Stimulated activated effector memory CD8-positive, alpha-beta T cell treated with anti-CD3 and anti-CD28 coated beads, Interleukin-12 subunit alpha, Interleukin-12 subunit beta, amount 100 ng/mL, for 72 hours (primary cell): ENCODE measurements at regions not wholly inside any gene's neighbourhood (a gene's known extent, or its start where the extent isn't known, plus 50 kb on each side); places are given as distances from the start of the nearest gene placed in this dataset.

ENCODE experiments used
- ATAC-seq: fragments of 150-1000 bp; cut with Tn5 transposase; 2 replicates; pipeline ENCODE4 v1.10.0; 2021
- DNase-seq, 2 donors: peaks; one replicate each; pipeline ENCODE4 v3.0.0; 2021 to 2022; ENCODE audit warnings: low spot score in 2 of 2
- H3K27ac Mint-ChIP-seq: one replicate; pipeline ENCODE4 v1.8.0; 2022; ENCODE audit warnings: mild to moderate bottlenecking, mixed read lengths
- H3K36me3 Mint-ChIP-seq: one replicate; pipeline ENCODE4 v1.8.0; 2022; ENCODE audit warnings: mild to moderate bottlenecking, mixed read lengths
- H3K4me1 Mint-ChIP-seq: one replicate; pipeline ENCODE4 v1.8.0; 2022; ENCODE audit warnings: mixed read lengths
- H3K4me3 Mint-ChIP-seq: one replicate; pipeline ENCODE4 v1.8.0; 2022; ENCODE audit warnings: mild to moderate bottlenecking, mixed read lengths
- H3K9me3 Mint-ChIP-seq: one replicate; pipeline ENCODE4 v1.8.0; 2022; ENCODE audit warnings: mixed read lengths

DNA sequence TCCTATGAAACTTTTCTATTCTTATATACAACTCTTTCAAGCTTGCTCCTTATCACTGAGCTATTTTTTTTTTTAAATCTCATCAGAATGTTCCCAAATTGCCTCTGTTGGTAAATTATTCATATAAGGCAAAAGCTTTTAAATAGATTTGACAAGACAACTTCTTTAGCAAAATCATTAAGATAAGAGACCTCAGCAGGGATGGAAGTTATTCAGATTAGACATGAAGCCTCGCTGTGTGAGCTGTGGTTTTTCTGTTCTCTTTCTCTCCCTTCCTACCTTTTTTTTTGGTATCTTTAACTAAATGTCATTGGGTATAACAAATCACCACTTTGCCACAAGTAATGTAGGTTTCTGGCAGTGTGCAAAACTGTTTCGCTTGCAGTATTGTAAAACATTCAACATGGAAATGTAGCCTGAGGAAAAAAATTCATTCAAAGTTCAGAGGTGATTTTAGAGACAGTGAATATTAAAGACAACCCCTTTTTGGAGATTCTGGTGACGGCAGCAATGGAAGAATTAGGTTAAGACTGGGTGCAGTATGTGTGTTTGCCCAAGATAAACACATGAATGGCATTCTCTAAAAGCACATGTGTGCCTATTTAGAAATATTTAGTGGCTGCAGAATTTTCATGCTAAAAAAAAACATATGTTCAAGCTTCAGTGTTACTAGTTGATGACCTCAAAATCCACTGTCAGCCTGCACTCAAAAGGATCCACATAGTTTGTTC, 467.1 kb downstream of the ZNF608 start:
- H3K27ac Mint-ChIP-seq, result no peak overlapping the region
- ATAC-seq (no peak), DNase-seq (no peak)
- peaks cover 8% of the 10 kb centered on the region for H3K9me3 Mint-ChIP-seq
- no peaks in the 10 kb centered on the region for H3K36me3 Mint-ChIP-seq
- H3K4me3 Mint-ChIP-seq, result no peak overlapping the region
- no peaks in the 10 kb centered on the region for H3K4me1 Mint-ChIP-seq

DNA sequence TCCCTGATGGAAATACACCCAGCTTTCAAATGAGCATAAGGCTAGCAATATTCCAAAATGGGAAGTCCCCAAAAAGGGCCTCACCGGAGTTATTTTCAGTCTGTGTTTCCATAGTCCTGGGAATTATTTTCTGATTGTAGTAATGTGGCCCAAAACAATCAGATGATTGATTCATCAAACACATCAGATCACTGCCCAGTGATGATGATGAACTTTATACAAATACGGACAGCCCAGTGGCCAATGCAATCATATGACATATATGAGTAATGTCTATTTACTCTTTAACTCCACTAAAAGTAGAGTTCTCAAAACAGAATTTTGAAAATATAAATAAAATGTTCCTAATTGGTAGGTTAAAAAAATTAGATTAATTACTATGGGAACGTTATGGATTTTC, 467.8 kb downstream of the ZNF608 start:
- H3K27ac Mint-ChIP-seq, result no peak overlapping the region
- DNase-seq, result no peak
- H3K9me3 Mint-ChIP-seq, result peaks cover 5% of the 10 kb centered on the region
- H3K4me3 Mint-ChIP-seq, result no peak overlapping the region
- H3K36me3 Mint-ChIP-seq, result no peaks in the 10 kb centered on the region
- ATAC-seq, result no peak
- H3K4me1 Mint-ChIP-seq, result no peaks in the 10 kb centered on the region

GRCh38 chr5:124277767-124278545, 468.5 kb downstream of the ZNF608 start:
- DNase-seq (no peak), ATAC-seq (no peak)
- peaks cover 2% of the 10 kb centered on the region for H3K9me3 Mint-ChIP-seq
- H3K27ac Mint-ChIP-seq, result no peak overlapping the region
- H3K4me3 Mint-ChIP-seq, result no peak overlapping the region
- no peaks in the 10 kb centered on the region for H3K36me3 Mint-ChIP-seq
- no peaks in the 10 kb centered on the region for H3K4me1 Mint-ChIP-seq

DNA sequence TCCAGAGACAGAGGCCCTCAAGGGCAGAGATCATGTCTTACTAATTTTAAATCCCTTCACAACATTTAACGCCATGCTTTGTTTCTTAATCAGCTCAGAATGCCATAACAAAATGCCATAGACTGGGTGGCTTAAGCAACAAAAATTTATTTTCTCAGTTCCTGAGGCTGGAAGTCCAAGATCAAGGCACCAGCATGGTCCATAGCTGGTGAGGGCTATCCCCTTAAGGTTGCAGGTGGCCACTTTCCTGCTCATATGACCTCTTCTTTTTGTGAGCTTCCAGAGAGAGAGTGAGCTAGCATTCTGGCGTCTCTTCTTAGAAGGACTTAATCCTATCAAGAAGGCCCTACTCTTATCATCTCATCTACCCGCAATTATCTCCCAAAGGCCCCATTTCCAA, 470.3 kb downstream of the ZNF608 start:
- no peak overlapping the region for H3K27ac Mint-ChIP-seq
- H3K4me3 Mint-ChIP-seq, result no peak overlapping the region
- no peak for ATAC-seq
- peaks cover 4% of the 10 kb centered on the region for H3K9me3 Mint-ChIP-seq
- H3K4me1 Mint-ChIP-seq, result no peaks in the 10 kb centered on the region
- no peak for DNase-seq
- H3K36me3 Mint-ChIP-seq, result no peaks in the 10 kb centered on the region

GRCh38 chr5:124274949-124275348, 471.5 kb downstream of the ZNF608 start:
- no peak for DNase-seq
- Mint-ChIP-seq H3K4me1 (no peaks in the 10 kb centered on the region), H3K4me3 (no peak overlapping the region), H3K27ac (no peak overlapping the region), H3K9me3 (peaks cover 4% of the 10 kb centered on the region), H3K36me3 (no peaks in the 10 kb centered on the region)
- ATAC-seq, result no peak

DNA sequence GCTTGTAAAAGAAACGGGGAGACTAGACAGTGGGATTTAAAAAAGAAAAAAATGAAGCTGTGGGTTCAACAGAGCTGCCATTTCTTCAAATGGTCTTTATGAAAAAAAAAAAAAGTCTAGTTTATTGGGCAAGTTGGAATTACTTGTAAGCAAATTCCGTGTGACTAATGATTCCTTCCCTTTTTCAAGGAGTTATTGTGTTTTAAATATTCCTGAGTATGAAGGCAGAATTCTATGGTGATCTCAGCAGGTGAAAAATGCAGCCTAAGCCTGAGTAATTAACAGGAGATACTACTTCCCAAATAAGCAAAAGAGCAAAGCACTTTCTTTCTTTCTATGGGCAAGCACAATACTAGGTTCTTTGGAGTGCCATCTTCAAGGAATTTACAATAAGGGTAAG, 481.9 kb downstream of the ZNF608 start:
- DNase-seq (no peak), ATAC-seq (no peak)
- no peak overlapping the region for H3K4me3 Mint-ChIP-seq
- H3K9me3 Mint-ChIP-seq, result peaks cover 6% of the 10 kb centered on the region
- no peaks in the 10 kb centered on the region for H3K4me1 Mint-ChIP-seq
- H3K27ac Mint-ChIP-seq, result no peak overlapping the region
- H3K36me3 Mint-ChIP-seq, result no peaks in the 10 kb centered on the region

DNA sequence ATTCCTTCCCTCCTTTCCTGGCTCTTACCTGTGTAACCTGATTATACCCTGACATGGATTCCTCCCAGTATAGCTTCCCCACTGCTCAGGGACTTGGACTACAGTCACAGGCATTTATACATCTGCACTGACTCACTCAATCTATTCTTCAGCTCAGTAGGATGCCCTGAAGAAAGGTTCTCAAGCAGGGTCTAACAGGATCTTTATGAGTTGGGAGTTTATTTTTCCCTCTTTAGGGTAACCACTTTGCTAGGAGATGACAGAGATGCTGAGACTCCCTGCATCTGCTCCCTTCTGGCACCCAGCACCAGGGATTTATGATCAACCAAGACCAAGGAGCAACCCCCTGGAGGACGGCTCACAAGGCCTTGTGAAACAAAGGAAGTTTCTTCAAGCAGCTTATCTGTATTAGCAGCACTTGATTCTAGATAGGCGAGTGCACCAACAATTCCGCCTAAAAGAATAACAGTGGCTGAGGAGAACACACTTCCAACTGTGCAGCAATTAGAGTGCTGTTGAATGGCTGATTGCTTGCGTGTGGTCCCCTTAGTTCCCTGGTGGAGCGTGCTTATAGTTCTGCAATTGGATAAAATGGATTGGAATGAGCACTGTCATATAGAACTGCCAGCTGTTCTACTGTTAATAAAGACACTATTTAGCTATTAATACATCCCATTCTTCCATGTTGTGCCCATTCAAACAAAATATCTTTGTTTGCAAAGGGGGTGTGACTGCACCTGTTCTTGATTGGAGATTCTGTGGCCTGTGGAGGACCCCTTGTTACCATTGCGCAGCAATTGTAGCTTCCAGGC, 482.6 kb downstream of the ZNF608 start:
- Mint-ChIP-seq H3K4me3 (no peak overlapping the region), H3K4me1 (no peaks in the 10 kb centered on the region), H3K9me3 (peaks cover 6% of the 10 kb centered on the region), H3K36me3 (no peaks in the 10 kb centered on the region), H3K27ac (no peak overlapping the region)
- ATAC-seq, result no peak
- no peak for DNase-seq

DNA sequence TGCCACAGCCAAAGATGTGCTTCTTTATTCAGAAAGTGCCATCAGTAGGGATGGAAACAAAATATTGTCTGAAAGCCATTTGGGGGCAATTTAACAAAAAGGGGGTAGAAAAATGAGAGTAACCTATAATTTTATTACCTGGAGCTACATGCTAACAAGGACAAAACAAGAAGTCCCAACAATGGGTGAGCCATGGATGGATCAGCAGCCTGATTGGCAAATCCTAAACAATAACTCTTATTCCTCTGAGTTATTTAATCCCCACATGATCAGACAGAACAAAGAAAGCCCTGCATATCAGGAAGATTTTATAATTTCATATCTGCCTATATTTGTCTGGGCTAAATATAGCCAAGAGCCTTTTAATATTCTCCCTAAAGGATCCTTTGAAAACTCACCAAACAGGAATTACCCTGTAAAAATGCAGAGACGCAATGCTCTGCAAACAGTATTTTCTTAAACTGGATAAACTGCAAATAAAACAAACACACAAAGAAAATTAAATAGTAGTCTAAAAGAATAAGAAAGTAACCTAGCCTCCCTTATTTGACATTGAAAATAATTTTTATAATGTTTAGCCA, 483.4 kb downstream of the ZNF608 start:
- Mint-ChIP-seq H3K4me3 (no peak overlapping the region), H3K27ac (no peak overlapping the region), H3K4me1 (no peaks in the 10 kb centered on the region), H3K9me3 (peaks cover 3% of the 10 kb centered on the region), H3K36me3 (no peaks in the 10 kb centered on the region)
- ATAC-seq (no peak), DNase-seq (no peak)

DNA sequence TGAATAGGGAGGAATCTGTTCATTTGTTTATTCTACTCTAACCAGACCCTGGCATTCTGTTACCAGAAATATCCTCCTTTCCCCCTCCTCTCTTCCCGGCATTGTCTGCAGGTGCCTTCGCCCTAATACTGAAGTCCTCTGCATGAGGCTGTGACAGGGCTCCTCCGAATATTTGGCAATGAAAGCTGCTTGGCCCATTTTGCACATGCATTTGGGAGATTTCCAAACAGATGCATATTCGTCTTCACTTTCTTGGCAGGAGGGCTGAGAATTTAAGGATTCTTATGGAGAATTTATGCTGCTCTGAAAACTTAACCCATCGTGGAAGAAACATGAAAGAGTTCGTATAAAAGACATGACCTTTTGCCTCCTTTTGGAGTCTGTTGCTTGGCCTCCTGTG, 484.0 kb downstream of the ZNF608 start:
- no peak for DNase-seq
- ATAC-seq, result no peak
- Mint-ChIP-seq H3K27ac (no peak overlapping the region), H3K4me1 (no peaks in the 10 kb centered on the region), H3K4me3 (no peak overlapping the region), H3K9me3 (peaks cover 3% of the 10 kb centered on the region), H3K36me3 (no peaks in the 10 kb centered on the region)

- DNase-seq, result no peak
- Mint-ChIP-seq H3K27ac (no peak overlapping the region), H3K4me1 (no peaks in the 10 kb centered on the region), H3K9me3 (peaks cover 3% of the 10 kb centered on the region), H3K4me3 (no peak overlapping the region), H3K36me3 (no peaks in the 10 kb centered on the region)
- no peak for ATAC-seq
Observed at GRCh38 chr5:124261848-124262247, 484.6 kb downstream of the ZNF608 start.

- peaks cover 7% of the 10 kb centered on the region for H3K9me3 Mint-ChIP-seq
- H3K27ac Mint-ChIP-seq, result no peak overlapping the region
- ATAC-seq (no peak), DNase-seq (no peak)
- H3K4me3 Mint-ChIP-seq, result no peak overlapping the region
- no peaks in the 10 kb centered on the region for H3K4me1 Mint-ChIP-seq
- H3K36me3 Mint-ChIP-seq, result no peaks in the 10 kb centered on the region
Observed at GRCh38 chr5:124260921-124261515, 485.4 kb downstream of the ZNF608 start.

DNA sequence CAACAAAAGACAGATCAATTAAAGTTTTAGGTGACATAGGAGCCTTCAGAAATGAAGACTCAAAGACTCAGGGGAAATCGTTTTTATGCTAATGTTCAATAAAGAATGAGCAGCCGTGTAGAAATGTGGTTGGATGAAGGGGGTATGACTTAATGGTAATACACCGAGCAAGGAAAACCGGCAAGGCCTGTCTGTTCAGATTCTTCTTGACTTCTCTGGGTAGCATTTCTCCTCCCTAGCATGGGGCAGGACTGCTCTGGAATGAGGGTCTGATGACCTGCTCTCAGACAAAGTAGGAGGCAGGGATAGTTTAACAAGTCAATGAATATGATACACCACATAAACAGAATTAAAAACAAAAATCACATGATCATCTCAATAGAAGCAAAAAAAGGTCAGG, 487.4 kb downstream of the ZNF608 start:
- peaks cover 9% of the 10 kb centered on the region for H3K9me3 Mint-ChIP-seq
- H3K4me3 Mint-ChIP-seq, result no peak overlapping the region
- H3K4me1 Mint-ChIP-seq, result no peaks in the 10 kb centered on the region

DNA sequence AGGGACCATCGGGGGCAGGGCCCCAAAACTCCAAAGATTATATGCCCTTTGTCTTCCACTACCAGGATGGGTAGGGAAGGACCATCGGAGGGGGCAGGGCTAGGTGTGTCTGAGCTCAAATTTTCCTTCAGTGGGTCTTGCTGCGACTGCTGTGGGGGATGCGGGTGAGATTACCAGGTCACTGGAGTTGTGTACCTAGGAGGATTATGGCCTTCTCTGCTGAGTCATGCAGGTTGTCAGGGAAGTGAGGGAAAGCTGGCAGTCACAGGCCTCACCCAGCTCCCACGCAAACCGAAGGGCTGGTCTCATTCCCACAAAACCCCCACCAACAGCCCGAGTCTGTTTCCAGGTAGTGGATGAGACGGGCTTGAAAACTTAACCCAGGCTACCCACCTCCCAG, 489.4 kb downstream of the ZNF608 start:
- no peaks in the 10 kb centered on the region for H3K36me3 Mint-ChIP-seq
- H3K4me1 Mint-ChIP-seq, result no peaks in the 10 kb centered on the region
- DNase-seq, result no peak
- no peak overlapping the region for H3K4me3 Mint-ChIP-seq
- no peak overlapping the region for H3K27ac Mint-ChIP-seq
- no peak for ATAC-seq
- peaks cover 9% of the 10 kb centered on the region for H3K9me3 Mint-ChIP-seq

More for the DNA sequence above, 487.4 kb downstream of the ZNF608 start:
- Mint-ChIP-seq H3K27ac (no peak overlapping the region), H3K36me3 (no peaks in the 10 kb centered on the region)
- no peak for DNase-seq
- ATAC-seq, result no peak

DNA sequence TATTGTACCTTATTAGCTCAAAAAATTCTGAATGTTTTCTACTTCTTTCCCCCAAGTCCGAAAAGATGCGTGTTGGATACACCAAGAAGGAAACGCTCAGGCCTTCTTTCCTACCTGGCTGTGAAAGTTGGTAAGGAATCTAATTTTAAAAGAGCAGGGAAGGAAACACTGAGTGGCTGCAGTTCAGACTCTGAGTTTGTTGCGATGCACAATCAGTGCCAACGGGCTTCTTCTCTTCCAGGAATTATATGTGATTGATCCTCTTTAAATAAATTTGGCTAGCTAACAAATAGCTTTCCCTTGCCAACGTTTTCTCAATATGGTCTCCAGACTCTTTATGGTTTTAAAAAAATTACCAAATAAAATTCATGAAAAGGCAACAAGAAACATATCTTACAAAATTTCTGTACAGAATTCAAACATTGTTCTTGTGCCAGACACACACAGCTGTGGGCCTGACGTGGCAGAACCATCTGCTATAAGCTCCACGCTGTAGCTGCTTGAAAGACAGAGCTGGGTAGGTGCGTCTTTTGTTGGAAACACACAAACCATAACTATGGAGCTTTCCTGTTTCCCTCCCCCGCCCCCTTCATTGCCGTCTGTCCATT, 493.1 kb downstream of the ZNF608 start:
- Mint-ChIP-seq H3K27ac (no peak overlapping the region), H3K36me3 (no peaks in the 10 kb centered on the region), H3K4me1 (no peaks in the 10 kb centered on the region), H3K9me3 (peaks cover 11% of the 10 kb centered on the region), H3K4me3 (no peak overlapping the region)
- ATAC-seq, result no peak
- DNase-seq, result no peak

GRCh38 chr5:124252747-124253146, 493.7 kb downstream of the ZNF608 start:
- Mint-ChIP-seq H3K4me3 (no peak overlapping the region), H3K4me1 (no peaks in the 10 kb centered on the region), H3K27ac (no peak overlapping the region), H3K9me3 (peaks cover 11% of the 10 kb centered on the region), H3K36me3 (no peaks in the 10 kb centered on the region)
- ATAC-seq (no peak), DNase-seq (no peak)
